ENCODE measurements at regions not wholly inside any gene's neighbourhood (a gene's known extent, or its start where the extent isn't known, plus 50 kb on each side); places are given as distances from the start of the nearest gene placed in this dataset.

DNA sequence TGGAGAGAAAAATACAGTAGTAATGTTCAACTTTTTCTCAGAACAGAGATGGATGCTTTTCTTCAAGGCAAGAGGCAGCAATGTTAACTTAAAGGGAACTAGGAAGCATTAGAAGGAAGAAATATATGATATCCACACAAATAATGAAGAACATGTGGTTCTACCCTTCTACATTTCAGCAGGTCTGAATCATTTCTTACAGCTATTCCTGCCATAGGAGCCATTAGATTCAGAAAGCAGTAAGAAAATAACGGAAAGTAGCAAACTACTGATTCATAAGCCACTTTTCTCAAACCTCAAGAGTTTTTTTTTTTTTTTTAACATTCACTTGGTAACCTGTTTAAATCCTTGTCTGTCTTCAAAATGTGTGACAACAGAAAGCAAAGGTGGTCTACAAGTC lies 1251.6 kb upstream of the AGA start:
- TF ChIP-seq, protein P1, sequence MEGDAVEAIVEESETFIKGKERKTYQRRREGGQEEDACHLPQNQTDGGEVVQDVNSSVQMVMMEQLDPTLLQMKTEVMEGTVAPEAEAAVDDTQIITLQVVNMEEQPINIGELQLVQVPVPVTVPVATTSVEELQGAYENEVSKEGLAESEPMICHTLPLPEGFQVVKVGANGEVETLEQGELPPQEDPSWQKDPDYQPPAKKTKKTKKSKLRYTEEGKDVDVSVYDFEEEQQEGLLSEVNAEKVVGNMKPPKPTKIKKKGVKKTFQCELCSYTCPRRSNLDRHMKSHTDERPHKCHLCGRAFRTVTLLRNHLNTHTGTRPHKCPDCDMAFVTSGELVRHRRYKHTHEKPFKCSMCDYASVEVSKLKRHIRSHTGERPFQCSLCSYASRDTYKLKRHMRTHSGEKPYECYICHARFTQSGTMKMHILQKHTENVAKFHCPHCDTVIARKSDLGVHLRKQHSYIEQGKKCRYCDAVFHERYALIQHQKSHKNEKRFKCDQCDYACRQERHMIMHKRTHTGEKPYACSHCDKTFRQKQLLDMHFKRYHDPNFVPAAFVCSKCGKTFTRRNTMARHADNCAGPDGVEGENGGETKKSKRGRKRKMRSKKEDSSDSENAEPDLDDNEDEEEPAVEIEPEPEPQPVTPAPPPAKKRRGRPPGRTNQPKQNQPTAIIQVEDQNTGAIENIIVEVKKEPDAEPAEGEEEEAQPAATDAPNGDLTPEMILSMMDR (IDR thresholded peaks at IDR 0.05; ENCODE audit: control insufficient read depth, insufficient read depth, low read depth, low read length, missing control alignments) = no peak
- no peak overlapping the region for H3K4me3 ChIP-seq (ENCODE audit: control insufficient read depth, low read depth, low read length)
- DNase-seq (ENCODE audit: low read depth) = no peak

DNA sequence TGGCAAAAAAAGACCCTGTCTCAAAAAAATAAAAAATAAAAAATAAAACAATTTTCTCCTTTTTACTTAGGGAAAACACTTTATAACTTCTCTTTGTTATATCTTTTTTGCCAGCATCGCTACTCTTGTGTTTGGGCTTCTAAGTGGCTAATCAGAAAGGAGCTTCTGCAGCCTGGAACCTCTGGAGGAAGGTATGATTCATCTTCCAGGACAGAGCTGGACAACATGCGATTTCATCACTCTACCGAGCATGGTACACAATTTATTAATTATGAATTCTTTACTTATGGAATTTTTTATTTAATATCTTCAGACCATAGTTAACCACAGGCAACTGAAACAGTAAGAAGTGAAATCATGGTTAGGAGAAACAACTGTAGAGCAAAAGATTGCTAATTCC lies 1254.3 kb upstream of the AGA start:
- TF ChIP-seq, protein P1 (IDR thresholded peaks at IDR 0.05; ENCODE audit: control insufficient read depth, insufficient read depth, low read depth, low read length, missing control alignments) = no peak
- no peak for DNase-seq (ENCODE audit: low read depth)
- no peak overlapping the region for H3K4me3 ChIP-seq (ENCODE audit: control insufficient read depth, low read depth, low read length)

DNA sequence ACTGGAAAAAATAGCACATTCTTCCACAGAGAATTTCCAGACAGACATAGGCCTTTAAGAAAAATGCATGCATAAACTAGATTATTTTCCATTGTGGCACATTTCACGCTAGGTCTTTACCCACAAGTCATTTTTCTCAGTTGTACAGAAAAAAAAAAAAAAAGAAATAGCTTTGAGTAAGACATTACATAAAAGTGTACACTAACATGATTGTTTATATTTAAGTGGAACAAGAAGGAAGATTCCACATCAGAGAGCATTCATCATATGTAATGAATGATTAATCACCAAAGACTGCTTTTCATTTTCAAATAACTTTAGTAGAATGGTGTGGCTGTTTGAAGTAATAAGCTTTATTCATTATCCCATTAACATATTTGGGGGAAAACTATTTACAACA lies 1270.2 kb upstream of the AGA start:
- TF ChIP-seq, protein P1 (IDR thresholded peaks at IDR 0.05; ENCODE audit: control insufficient read depth, insufficient read depth, low read depth, low read length, missing control alignments) = no peak
- DNase-seq (ENCODE audit: low read depth) = no peak
- H3K4me3 ChIP-seq (ENCODE audit: control insufficient read depth, low read depth, low read length) = no peak overlapping the region

DNA sequence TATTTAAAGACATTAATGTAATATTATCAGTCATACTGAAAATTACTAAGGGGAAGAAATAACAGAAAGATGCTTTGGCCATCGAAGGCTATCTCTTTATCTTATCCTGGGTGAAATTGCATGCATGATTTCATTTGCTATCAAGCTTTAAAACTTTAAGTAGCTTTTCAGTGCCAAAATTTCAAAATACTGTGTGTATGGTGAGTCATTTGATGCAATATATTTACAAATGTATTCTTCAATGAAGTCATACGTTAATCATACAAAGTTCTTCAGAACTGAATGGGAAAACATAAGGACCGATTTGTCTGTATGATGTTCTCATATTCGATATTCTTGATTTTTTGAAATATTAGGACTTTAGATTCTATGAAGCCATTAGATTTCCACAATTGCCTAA lies 1295.8 kb upstream of the AGA start:
- TF ChIP-seq, protein P1 (IDR thresholded peaks at IDR 0.05; ENCODE audit: control insufficient read depth, insufficient read depth, low read depth, low read length, missing control alignments) = no peak
- DNase-seq (ENCODE audit: low read depth) = no peak
- H3K4me3 ChIP-seq (ENCODE audit: control insufficient read depth, low read depth, low read length) = no peak overlapping the region

DNA sequence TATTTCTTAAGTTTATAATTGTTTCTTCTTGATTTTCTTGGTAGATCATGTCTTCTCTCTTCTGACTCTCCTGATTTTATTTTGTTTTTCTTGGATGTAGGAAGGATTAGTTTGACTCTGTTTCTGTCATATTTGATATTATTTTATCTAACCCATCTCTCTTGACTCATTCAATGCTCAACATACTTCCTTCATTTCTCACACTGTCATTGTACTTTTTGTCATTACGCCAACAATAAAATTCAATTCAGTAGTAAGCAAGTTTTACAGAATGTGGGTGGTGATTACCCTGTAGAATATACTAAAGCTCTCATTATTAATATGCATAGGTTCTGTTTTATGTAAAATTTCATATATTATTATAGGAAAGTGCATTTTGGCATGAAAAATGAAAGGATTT lies 1303.0 kb upstream of the AGA start:
- no peak for DNase-seq (ENCODE audit: low read depth)
- H3K4me3 ChIP-seq (ENCODE audit: control insufficient read depth, low read depth, low read length) = no peak overlapping the region
- TF ChIP-seq, protein P1 (IDR thresholded peaks at IDR 0.05; ENCODE audit: control insufficient read depth, insufficient read depth, low read depth, low read length, missing control alignments) = no peak

DNA sequence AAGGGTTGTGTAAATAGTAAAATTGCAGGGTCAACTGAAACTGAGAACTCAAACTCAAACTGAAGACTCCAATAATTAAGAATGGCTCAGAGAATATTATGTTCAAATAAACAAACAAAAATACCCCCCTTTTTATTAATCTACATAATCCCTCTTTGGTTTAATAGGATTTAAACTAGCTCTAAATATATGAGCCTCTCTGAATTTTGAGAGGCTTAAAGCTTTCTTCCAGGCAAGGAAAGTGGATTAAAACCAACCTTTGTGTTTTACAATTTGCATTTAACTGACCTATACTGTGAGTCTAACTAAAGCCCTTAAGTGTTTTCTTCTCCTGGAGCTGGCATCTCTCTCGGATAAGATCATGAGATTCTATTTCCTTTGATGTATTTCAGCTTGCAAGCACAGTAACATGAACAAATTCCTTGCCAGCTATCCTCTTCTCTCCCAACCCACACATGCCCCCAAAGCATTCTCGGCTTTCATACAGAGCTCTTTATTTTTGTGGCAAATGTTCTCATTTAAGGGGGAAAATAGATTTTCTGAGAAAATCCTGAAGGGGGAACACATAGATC lies 1310.8 kb upstream of the AGA start:
- H3K4me3 ChIP-seq (ENCODE audit: control insufficient read depth, low read depth, low read length) = no peak overlapping the region
- TF ChIP-seq, protein P1 (IDR thresholded peaks at IDR 0.05; ENCODE audit: control insufficient read depth, insufficient read depth, low read depth, low read length, missing control alignments) = no peak
- no peak for DNase-seq (ENCODE audit: low read depth)

DNA sequence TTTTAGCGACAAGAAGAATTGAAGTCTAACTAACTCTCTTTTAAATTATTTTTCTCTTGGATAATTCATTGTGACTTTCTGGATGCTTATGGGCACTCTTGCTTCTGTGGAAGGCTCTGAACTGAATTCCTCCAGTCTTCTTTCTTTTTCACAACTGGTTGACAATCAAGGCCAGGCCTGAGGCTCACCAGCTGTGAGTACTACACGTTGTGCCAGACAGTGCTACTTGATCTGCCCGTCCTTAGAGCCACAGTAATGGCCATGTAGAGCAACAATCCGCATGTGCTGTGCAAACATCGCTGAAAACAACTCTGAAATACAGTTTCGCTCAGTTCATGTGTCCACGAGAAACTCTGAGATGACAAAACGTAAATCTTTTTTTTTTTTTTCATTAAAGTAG lies 1336.3 kb upstream of the AGA start:
- DNase-seq (ENCODE audit: low read depth) = no peak
- H3K4me3 ChIP-seq (ENCODE audit: control insufficient read depth, low read depth, low read length) = no peak overlapping the region
- TF ChIP-seq, protein P1 (IDR thresholded peaks at IDR 0.05; ENCODE audit: control insufficient read depth, insufficient read depth, low read depth, low read length, missing control alignments) = no peak

Measured in AG09309 (cell line).